Activated CD4-positive, alpha-beta T cell treated with anti-CD3 and anti-CD28 coated beads for 1 hour (primary cell): ENCODE measurements at regions not wholly inside any gene's neighbourhood (a gene's known extent, or its start where the extent isn't known, plus 50 kb on each side); places are given as distances from the start of the nearest gene placed in this dataset.

Experiments used
- DNase-seq: peaks from one replicate; pipeline ENCODE4 v3.0.0-alpha.2; 2020

DNA sequence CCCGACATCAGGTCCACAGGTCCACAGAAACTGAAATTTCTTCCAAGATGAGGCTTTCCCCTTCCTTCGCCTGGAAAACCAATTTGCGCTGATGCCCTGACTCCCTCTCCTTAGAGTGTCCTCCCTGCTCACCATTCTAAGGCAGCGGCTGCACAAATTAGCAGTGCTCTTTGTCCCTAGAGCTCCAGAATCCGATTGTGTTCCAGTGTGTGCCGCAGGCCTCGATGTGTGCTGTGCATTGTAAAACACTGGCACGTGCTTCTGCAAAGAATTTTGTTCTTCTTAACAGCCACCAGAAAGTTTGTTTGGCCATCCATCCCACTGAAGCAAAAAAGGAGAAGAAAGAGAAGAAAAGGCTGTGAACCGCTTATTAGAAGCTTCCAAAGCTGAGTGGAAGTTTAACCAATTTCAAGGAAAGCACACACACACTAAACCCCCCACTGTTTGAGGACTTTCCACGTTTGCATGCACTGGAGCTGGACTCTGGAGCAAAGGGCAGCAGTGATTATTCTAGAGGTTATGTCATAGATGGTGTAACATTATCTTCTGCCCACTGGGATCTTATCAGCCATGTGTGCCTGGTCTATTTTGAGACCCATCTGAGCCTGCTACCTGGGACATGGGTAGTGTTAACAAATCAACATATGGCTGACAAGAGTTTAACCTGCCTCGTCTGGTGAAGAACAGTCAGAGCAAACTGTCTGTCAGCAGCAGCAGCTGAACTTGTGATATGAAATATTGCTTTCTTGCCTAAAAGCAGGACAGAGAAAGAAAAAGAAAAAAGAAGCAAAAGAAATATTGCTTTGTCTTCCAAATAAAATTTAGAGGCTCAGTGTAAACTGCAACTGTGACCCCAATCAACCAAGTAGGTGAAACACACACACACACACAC, 64.9 kb upstream of the RREB1 start:
- no peak for DNase-seq

DNA sequence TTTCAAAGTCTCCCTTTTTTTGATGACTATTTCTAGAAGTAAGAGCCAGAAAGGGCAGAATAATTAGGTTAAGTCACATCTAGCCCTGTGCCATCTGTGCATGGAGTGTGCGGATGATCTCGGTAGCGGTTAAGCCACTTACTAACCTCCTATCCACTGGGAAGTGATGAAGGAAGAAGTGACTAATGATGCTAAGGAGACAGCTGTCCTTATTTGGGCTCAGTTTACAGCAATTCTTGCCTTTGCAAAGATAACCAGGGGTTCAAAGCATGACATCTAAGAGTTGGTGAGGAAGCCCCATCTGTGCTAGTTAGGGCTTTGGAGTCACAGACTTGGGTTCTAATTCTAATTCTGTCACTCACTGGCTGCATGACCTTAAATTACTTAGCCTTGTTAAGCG, 62.4 kb upstream of the RREB1 start:
- no peak for DNase-seq

DNA sequence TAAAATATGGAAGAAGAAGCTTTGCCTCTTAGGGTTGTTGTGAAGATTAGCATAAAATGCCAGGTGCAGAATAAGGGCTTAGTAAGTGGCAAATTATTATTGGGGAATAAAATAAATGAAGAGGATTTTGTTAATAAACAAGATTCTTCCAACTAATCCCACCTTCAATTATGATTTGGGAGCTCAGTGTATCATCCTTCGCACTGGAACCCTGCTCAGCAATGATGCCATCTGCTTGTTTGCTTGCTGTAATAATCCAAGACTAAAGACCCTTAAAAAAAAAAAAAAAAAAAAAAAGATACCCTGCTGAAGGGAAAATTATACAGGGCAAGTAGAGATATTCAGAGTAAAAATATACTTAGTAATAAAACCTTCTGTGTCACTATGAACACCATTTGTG, 62.0 kb upstream of the RREB1 start:
- DNase-seq: no peak

DNA sequence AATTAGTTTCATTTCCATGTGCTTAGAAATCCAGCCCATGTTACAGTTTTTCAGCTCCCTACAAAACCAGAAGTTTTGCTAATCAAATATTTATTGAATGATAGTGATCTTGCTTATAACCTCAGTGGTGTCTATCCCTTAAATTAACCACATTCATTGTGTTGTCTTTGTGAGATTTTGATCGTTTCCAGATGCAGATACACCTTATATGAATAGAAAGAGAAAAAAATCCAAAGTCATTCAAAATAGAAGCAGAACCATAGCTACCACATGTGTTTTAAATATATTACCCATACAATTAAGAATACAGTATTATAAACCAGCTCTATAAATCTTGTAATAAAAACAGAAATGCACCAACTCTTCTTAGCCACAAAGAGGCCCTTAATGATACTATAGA, 60.6 kb upstream of the RREB1 start:
- DNase-seq: no peak

DNA sequence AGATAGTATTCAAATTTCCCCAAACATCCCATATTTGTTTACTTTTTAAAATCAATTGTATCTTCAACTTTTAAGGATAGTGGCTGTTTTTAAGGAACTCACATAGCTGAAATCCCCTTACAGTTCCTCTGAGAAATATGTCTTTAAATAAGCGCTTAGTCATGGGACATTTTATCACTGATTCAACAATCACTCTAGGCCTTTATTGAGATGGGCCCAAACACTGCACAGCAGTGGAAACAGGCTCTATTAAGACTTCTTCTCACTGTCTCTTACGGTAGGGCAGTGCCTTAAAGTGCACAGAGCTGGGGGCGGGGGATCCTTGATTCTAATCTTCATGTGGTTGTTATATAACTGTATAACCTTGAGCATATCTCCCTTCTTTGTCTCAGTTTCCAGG, 59.8 kb upstream of the RREB1 start:
- DNase-seq: no peak

DNA sequence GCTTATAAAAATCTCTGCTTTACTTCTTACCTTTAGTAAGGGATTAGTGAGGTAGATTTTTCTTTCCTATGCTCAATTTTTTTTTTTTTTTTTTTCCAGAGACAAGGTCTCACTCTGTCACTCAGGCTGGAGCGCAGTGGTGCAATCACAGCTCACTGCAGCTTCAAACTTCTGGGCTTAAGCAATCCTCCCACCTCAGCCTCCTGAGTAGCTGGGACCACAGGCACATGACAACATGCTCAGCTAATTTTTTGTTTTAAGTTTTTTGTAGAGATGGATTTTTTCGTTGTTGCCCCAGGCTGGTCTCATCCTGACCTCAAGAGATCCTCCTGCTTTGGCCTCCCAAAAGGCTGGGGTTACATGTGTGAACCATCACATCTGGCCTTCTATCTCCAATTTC, 58.9 kb upstream of the RREB1 start:
- DNase-seq: no peak

DNA sequence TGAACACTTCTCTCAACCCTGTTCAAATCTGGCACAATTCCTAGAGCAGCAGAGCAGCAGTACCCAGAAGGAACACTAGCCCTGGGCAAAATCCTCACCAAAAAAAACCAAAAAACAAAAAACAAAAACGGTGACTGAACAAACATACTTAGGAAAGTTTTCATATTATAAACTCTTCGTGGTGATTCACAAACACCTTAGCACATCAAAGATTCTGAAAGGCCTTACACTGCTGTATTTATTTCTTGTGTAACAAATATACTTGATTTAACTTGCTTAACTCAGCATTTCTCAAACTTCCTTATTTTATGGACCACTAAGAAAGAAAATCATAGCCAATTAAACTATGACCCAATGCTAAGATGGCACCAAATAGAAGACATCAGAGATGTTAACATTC, 57.8 kb upstream of the RREB1 start:
- DNase-seq: no peak

DNA sequence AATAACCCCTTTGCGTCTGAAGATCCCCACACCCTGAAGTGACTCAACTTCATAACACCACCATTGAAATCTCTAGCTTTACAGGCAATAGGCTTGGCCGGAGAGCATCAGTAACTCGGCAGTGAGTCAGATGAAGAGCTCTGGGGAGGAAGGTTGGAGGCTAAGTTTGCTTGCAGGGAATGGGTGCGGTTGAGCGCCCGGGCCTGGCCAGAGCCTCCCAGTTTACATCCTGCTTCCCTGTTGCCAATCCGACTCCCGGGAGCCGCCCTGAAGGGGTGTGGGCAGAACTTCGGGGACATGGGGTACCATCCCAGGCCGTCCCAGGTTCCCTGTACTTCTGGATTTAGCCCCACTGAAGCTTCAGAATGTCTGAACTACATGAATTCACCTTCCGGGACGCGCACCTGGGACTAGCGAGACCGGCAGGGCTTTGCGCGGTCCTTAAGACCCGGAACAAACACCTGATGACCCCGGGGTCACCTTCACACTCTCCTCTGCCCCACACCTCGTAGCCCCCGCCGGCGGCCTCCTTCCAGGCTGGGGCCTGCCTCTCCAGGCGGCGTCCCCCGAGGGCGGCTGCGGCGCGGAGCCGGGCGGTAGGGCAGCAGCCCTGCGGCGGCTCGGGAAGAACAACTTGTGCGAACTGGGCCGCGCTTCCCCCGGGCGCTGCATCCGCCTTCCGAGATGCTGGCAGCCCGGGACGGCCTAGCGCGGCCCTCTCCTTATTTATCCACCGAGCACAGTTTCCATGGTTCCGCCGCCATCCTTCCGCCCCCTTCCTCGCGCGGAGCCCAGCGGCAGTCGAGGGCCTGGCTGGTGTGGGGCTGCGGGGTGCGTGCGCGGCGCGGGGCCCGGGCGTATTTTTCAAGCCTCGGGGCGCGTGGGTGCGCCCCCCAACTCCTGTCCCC, 56.6 kb upstream of the RREB1 start:
- DNase-seq: peak; percentile 13

DNA sequence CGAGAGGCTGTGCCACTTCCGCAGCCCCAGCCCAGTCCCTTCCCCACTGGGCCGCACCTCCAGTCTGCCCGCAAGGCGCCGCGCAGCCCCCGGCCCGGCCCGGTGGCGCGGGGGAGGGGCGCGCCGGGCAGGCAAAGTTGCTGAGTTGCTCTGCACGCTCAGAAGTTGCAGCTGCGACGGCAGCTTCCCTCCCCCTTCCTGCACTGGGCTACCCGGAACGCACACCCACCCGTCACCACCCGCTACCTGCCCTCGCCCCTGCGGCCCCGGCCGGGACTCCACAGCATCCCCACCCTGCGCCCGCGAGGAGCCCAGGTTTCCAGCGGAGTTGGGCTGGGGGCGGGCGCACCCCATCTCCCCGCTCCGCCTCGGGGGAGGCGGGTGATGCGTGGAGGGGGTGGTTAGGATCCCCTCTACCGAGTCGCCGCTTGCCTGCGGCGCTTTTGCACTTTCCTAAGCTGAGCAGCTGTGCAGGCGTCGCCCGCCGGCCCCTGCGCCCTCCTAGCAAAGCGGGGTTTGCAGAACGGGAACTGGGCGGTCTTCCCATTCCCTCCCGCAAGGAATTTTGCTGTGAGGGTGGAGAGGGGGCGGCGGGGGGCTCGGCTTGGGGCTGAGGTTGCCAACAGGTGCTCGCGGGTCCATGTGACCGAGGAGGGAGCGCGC, 55.9 kb upstream of the RREB1 start:
- DNase-seq: peak; percentile 45

DNA sequence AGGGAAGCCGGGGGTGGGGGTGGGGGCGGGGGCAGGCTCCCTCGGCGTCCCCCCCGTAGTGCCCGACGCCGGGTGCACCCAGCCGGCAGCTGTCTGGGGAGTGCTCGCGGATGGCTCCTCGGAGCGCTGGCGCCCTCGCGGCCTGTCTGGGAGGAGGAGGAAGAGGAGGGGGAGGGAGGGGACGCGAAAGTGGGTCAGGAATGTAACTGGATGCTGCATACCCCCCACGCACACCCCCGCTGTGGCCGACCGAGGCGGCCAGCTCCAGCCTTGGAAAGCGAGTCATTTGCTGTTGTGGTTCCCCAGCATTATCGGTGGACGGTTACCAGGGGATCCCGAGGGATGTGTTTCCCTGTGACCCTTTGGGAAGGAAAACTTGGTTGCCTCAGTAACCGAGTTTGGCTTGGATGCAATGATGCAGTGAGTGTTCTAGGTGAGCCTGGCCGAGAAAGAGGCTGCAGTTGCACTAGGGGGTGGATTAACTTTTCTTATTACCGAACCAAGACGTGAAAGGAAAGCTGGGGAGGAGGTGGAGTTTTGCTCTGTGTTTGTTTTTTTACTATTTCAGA, 55.2 kb upstream of the RREB1 start:
- peak; percentile 8 for DNase-seq

DNA sequence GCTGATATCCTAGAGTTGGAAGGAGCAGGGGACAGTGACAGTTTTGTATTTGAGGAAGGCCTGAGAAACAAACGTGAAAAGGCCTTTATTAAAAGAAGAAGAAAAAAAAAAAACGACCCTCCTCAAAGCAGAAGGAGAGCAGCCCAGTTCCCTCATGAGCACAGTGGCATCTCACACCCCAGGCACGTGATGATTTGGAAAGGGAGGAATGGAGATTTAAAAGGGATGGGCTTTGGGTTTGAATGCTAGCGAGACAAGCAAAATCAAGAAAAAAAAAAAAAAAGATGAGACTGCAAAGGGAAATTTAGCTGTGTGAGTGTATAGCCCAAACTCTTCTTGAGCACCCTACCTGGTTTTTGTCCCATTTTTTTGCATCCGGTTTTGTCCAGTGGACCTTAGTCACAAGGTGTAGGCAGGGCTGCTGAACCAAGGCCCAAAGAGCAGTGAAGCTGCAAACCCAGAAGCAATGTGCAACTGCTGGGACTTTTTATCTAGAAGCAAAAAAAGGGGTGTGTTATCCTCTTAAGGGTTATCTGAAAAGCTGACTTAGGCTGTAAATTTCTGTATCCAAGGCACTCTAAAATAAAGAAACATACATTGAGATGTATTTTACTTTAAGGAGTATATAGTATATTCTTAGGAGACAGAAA, 54.5 kb upstream of the RREB1 start:
- no peak for DNase-seq
